PC-9 (cell line): ENCODE measurements at regions not wholly inside any gene's neighbourhood (a gene's known extent, or its start where the extent isn't known, plus 50 kb on each side); places are given as distances from the start of the nearest gene placed in this dataset.
A peak's percentile ranks its signal among the peaks of the same experiment; 100 is the strongest.

ENCODE experiments used
- CTCF ChIP-seq: fragments of 200-600 bp; sonication (generic); conservative IDR thresholded peaks from 2 replicates; pipeline ENCODE4 v1.6.1; 2017; ENCODE audit warnings: mixed run types, antibody characterized with exemption, mild to moderate bottlenecking, moderate library complexity
- EZH2 ChIP-seq: fragments of 200-600 bp; sonication (generic); IDR thresholded peaks from 2 replicates; pipeline ENCODE4 v1.8.0; 2017; ENCODE audit warnings: antibody characterized with exemption, low read depth

GRCh38 chr12:124510301-124510970 lies 57.0 kb downstream of the NCOR2 start:
- TF ChIP-seq CTCF (peak; percentile 61), EZH2 (no peak)
